GM23338 (cell line): ENCODE measurements at regions not wholly inside any gene's neighbourhood (a gene's known extent, or its start where the extent isn't known, plus 50 kb on each side); places are given as distances from the start of the nearest gene placed in this dataset.
"Not testable (repeated sequence)": the region's sequence is repeated elsewhere in the genome, so short reads cannot be mapped to it uniquely, and the experiment has no call there.

Experiments used
- ATAC-seq: fragments of 200-7000 bp; cut with Tn5 transposase; 3 replicates; pipeline ENCODE4 v1.9.1; 2020
- DNase-seq: peaks from one replicate; pipeline ENCODE4 v3.0.0-alpha.2; 2015; ENCODE audit warnings: low spot score
- H2AFZ ChIP-seq: fragments of 200-600 bp; sonication (generic); 2 replicates; pipeline ENCODE4 v1.8.0; 2016; ENCODE audit warnings: antibody characterized with exemption, mild to moderate bottlenecking, moderate library complexity
- H3F3A ChIP-seq: fragments of 200-600 bp; sonication (generic); replicated peaks from 2 replicates; pipeline ENCODE4 v1.8.0; 2017; ENCODE audit warnings: antibody characterized with exemption, mixed run types, low read depth
- H3K27ac ChIP-seq: fragments of 200-600 bp; sonication (generic); 2 replicates; pipeline ENCODE4 v1.6.1; 2016; ENCODE audit warnings: low read depth
- H3K27me3 ChIP-seq: fragments of 200-600 bp; sonication (generic); 2 replicates; pipeline ENCODE4 v1.8.0; 2016; ENCODE audit warnings: mild to moderate bottlenecking, mixed run types, moderate library complexity; ENCODE audit not compliant: insufficient read depth
- H3K36me3 ChIP-seq: fragments of 200-600 bp; sonication (generic); 2 replicates; pipeline ENCODE4 v1.8.0; 2016; ENCODE audit warnings: mild to moderate bottlenecking; ENCODE audit not compliant: insufficient read depth
- H3K4me1 ChIP-seq: fragments of 200-600 bp; sonication (generic); 2 replicates; pipeline ENCODE4 v1.8.0; 2016; ENCODE audit warnings: mild to moderate bottlenecking, moderate library complexity; ENCODE audit not compliant: insufficient read depth
- H3K4me2 ChIP-seq: fragments of 200-600 bp; sonication (generic); 2 replicates; pipeline ENCODE4 v1.7.1; 2017; ENCODE audit warnings: mixed run types
- H3K4me3 ChIP-seq: fragments of 200-600 bp; sonication (generic); 2 replicates; pipeline ENCODE4 v1.6.1; 2016; ENCODE audit warnings: mixed run types
- H3K79me2 ChIP-seq: fragments of 200-600 bp; sonication (generic); replicated peaks from 2 replicates; pipeline ENCODE4 v1.8.0; 2017; ENCODE audit warnings: mild to moderate bottlenecking; ENCODE audit not compliant: insufficient read depth
- H3K9me2 ChIP-seq: fragments of 200-600 bp; sonication (generic); 2 replicates; pipeline ENCODE4 v1.8.0; 2017; ENCODE audit not compliant: insufficient read depth
- H4K20me1 ChIP-seq: fragments of 200-600 bp; sonication (generic); replicated peaks from 2 replicates; pipeline ENCODE4 v1.8.0; 2017; ENCODE audit warnings: mild to moderate bottlenecking; ENCODE audit not compliant: insufficient read depth
- H3K27ac Mint-ChIP-seq: 2 replicates; pipeline ENCODE4 v1.8.0; 2020; ENCODE audit warnings: inconsistent platforms, mild to moderate bottlenecking, moderate library complexity, mixed read lengths
- H3K27me3 Mint-ChIP-seq: 3 replicates; pipeline ENCODE4 v1.8.0; 2022; ENCODE audit warnings: low read depth, mild to moderate bottlenecking, moderate library complexity, mixed read lengths, inconsistent platforms; ENCODE audit not compliant: insufficient read depth, poor library complexity
- H3K36me3 Mint-ChIP-seq: 3 replicates; pipeline ENCODE4 v1.8.0; 2021; ENCODE audit warnings: low read depth, mild to moderate bottlenecking, inconsistent platforms, moderate library complexity, mixed read lengths
- H3K4me1 Mint-ChIP-seq: 3 replicates; pipeline ENCODE4 v1.8.0; 2020; ENCODE audit warnings: mild to moderate bottlenecking, inconsistent platforms, mixed read lengths
- H3K4me3 Mint-ChIP-seq: 3 replicates; pipeline ENCODE4 v1.8.0; 2021; ENCODE audit warnings: moderate library complexity, mild to moderate bottlenecking, inconsistent platforms, mixed read lengths
- H3K9me3 Mint-ChIP-seq: 3 replicates; pipeline ENCODE4 v1.8.0; 2020; ENCODE audit warnings: moderate library complexity, mild to moderate bottlenecking, inconsistent platforms, mixed read lengths
- EZH2 ChIP-seq: fragments of 200-600 bp; sonication (generic); IDR thresholded peaks from one replicate; pipeline ENCODE4 v1.8.0; 2017; ENCODE audit warnings: antibody characterized with exemption, mild to moderate bottlenecking, low read depth; ENCODE audit not compliant: unreplicated experiment
- STAT1 ChIP-seq: IDR thresholded peaks from one replicate; pipeline ENCODE4 v1.6.1; 2016; ENCODE audit warnings: antibody characterized with exemption; ENCODE audit not compliant: unreplicated experiment
- TF ChIP-seq, protein P1 (sequence below), 2 experiments: fragments of 200-600 bp in 1 of 2; sonication (generic) in 1 of 2; conservative IDR thresholded peaks; 2 replicates each; pipeline versions ENCODE4 v1.5.1 to v1.6.1; 2016 to 2017; ENCODE audit warnings: antibody characterized with exemption in 2 of 2, low read depth in 2 of 2, mild to moderate bottlenecking in 2 of 2, moderate library complexity in 1 of 2
- TF ChIP-seq, protein P2 (sequence below): fragments of 250-450 bp; sonication (Bioruptor Pico); IDR thresholded peaks from 2 replicates; pipeline ENCODE4 v1.5.0; 2020; ENCODE audit warnings: mild to moderate bottlenecking, moderate library complexity

DNA sequence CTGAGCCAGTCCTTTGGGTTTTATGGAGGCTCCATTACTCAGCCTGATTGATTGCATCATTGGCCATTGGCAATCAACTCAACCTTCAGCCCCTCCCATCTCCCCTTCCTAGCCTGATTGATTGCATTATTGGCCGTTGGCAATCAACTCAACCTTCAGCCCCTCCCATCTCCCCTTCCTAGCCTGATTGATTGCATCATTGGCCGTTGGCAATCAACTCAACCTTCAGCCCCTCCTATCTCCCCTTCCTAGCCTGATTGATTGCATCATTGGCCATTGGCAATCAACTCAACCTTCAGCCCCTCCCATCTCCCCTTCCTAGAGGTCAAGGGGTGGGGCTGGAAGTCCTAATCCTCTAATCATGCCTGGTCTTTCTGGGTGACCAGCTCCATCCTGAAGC is 103.8 kb upstream of the LRPAP1 start:
- not testable (repeated sequence) for H3K4me1 Mint-ChIP-seq, H3K79me2 ChIP-seq, H3K9me2 ChIP-seq, H3K4me1 ChIP-seq, H3K27me3 ChIP-seq, H4K20me1 ChIP-seq, H3K4me3 ChIP-seq, DNase-seq, ATAC-seq, H3F3A ChIP-seq, H3K36me3 ChIP-seq, H3K27ac ChIP-seq, H3K4me3 Mint-ChIP-seq, H3K36me3 Mint-ChIP-seq, H3K27ac Mint-ChIP-seq, H3K4me2 ChIP-seq, H2AFZ ChIP-seq
- Mint-ChIP-seq H3K9me3 (peaks cover 11% of the 10 kb centered on the region), H3K27me3 (peaks cover 14% of the 10 kb centered on the region)

DNA sequence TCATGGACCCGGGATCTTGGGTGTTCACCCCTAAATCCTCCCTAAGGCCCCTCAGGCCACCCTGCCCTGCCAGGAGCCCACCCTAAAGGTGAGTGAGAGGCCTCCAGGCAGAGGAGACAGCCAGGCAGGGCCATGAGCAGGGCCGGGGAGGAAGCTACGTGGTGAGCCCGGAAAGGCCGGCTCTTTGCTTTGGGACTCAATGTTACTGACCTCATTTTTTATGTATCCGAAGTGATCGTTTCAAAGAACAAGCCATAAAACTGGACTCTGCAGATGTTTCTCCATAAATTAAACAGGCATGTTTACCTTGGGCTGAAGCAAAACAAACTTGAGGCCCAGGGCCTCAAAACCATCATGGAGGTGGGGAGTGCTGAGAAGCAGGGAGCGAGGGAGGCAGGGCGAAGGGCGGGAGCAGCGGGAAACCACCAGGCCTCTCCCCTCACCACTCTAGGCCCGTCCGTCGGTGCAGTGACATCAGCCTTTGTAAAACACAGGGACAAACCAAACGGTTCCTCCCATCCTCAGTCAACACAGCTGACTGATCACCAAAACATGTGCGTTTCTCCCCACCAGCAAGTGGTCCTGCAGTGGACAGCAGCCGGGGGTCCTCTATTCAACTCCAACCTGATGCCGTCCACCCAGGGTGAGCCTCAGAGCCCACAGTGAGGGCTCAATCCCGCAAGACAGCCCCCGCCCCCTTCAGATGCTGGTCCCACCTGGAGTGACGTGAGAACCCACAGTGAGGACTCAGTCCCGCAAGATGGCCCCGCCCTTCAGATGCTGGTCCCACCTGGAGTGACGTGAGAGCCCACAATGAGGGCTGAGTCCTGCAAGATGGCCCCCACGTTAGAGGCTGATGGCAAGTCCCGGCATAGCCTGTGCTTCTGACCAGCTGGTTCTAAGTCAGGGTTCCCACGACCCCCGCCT is 102.9 kb upstream of the LRPAP1 start:
- no peaks in the 10 kb centered on the region for H3F3A ChIP-seq
- Mint-ChIP-seq H3K27me3 (peaks cover 16% of the 10 kb centered on the region), H3K9me3 (peaks cover 11% of the 10 kb centered on the region), H3K4me3 (no peak overlapping the region), H3K36me3 (peaks cover 2% of the 10 kb centered on the region; the same call in 2 of the 3 replicates), H3K4me1 (no peaks in the 10 kb centered on the region; the same call in 2 of the 3 replicates), H3K27ac (no peak overlapping the region)
- no peaks in the 10 kb centered on the region for H4K20me1 ChIP-seq
- no peak overlapping the region for H2AFZ ChIP-seq
- TF ChIP-seq, protein P1, sequence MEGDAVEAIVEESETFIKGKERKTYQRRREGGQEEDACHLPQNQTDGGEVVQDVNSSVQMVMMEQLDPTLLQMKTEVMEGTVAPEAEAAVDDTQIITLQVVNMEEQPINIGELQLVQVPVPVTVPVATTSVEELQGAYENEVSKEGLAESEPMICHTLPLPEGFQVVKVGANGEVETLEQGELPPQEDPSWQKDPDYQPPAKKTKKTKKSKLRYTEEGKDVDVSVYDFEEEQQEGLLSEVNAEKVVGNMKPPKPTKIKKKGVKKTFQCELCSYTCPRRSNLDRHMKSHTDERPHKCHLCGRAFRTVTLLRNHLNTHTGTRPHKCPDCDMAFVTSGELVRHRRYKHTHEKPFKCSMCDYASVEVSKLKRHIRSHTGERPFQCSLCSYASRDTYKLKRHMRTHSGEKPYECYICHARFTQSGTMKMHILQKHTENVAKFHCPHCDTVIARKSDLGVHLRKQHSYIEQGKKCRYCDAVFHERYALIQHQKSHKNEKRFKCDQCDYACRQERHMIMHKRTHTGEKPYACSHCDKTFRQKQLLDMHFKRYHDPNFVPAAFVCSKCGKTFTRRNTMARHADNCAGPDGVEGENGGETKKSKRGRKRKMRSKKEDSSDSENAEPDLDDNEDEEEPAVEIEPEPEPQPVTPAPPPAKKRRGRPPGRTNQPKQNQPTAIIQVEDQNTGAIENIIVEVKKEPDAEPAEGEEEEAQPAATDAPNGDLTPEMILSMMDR (conservative IDR thresholded peaks at IDR 0.05; ENCODE audit: low read depth in 2 of 2) = no peak
- TF ChIP-seq, protein P2, sequence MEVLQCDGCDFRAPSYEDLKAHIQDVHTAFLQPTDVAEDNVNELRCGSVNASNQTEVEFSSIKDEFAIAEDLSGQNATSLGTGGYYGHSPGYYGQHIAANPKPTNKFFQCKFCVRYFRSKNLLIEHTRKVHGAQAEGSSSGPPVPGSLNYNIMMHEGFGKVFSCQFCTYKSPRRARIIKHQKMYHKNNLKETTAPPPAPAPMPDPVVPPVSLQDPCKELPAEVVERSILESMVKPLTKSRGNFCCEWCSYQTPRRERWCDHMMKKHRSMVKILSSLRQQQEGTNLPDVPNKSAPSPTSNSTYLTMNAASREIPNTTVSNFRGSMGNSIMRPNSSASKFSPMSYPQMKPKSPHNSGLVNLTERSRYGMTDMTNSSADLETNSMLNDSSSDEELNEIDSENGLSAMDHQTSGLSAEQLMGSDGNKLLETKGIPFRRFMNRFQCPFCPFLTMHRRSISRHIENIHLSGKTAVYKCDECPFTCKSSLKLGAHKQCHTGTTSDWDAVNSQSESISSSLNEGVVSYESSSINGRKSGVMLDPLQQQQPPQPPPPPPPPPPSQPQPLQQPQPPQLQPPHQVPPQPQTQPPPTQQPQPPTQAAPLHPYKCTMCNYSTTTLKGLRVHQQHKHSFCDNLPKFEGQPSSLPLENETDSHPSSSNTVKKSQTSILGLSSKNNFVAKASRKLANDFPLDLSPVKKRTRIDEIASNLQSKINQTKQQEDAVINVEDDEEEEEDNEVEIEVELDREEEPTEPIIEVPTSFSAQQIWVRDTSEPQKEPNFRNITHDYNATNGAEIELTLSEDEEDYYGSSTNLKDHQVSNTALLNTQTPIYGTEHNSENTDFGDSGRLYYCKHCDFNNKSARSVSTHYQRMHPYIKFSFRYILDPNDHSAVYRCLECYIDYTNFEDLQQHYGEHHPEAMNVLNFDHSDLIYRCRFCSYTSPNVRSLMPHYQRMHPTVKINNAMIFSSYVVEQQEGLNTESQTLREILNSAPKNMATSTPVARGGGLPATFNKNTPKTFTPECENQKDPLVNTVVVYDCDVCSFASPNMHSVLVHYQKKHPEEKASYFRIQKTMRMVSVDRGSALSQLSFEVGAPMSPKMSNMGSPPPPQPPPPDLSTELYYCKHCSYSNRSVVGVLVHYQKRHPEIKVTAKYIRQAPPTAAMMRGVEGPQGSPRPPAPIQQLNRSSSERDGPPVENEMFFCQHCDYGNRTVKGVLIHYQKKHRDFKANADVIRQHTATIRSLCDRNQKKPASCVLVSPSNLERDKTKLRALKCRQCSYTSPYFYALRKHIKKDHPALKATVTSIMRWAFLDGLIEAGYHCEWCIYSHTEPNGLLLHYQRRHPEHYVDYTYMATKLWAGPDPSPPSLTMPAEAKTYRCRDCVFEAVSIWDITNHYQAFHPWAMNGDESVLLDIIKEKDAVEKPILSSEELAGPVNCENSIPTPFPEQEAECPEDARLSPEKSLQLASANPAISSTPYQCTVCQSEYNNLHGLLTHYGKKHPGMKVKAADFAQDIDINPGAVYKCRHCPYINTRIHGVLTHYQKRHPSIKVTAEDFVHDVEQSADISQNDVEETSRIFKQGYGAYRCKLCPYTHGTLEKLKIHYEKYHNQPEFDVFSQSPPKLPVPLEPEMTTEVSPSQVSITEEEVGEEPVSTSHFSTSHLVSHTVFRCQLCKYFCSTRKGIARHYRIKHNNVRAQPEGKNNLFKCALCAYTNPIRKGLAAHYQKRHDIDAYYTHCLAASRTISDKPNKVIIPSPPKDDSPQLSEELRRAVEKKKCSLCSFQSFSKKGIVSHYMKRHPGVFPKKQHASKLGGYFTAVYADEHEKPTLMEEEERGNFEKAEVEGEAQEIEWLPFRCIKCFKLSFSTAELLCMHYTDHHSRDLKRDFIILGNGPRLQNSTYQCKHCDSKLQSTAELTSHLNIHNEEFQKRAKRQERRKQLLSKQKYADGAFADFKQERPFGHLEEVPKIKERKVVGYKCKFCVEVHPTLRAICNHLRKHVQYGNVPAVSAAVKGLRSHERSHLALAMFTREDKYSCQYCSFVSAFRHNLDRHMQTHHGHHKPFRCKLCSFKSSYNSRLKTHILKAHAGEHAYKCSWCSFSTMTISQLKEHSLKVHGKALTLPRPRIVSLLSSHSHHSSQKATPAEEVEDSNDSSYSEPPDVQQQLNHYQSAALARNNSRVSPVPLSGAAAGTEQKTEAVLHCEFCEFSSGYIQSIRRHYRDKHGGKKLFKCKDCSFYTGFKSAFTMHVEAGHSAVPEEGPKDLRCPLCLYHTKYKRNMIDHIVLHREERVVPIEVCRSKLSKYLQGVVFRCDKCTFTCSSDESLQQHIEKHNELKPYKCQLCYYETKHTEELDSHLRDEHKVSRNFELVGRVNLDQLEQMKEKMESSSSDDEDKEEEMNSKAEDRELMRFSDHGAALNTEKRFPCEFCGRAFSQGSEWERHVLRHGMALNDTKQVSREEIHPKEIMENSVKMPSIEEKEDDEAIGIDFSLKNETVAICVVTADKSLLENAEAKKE (CRISPR knock-in tag) = no peak
- TF ChIP-seq EZH2 = no peak
- no peak for TF ChIP-seq STAT1
- H3K4me3 ChIP-seq = no peak overlapping the region
- no peak overlapping the region for H3K4me2 ChIP-seq
- no peaks in the 10 kb centered on the region for H3K79me2 ChIP-seq
- H3K27ac ChIP-seq = no peak overlapping the region
- H3K9me2 ChIP-seq = no peaks in the 10 kb centered on the region
- no peaks in the 10 kb centered on the region for H3K27me3 ChIP-seq
- H3K4me1 ChIP-seq = no peaks in the 10 kb centered on the region
- no peaks in the 10 kb centered on the region for H3K36me3 ChIP-seq
- ATAC-seq (no peak), DNase-seq (no peak)
